ENCODE measurements at regions not wholly inside any gene's neighbourhood (a gene's known extent, or its start where the extent isn't known, plus 50 kb on each side); places are given as distances from the start of the nearest gene placed in this dataset.

DNA sequence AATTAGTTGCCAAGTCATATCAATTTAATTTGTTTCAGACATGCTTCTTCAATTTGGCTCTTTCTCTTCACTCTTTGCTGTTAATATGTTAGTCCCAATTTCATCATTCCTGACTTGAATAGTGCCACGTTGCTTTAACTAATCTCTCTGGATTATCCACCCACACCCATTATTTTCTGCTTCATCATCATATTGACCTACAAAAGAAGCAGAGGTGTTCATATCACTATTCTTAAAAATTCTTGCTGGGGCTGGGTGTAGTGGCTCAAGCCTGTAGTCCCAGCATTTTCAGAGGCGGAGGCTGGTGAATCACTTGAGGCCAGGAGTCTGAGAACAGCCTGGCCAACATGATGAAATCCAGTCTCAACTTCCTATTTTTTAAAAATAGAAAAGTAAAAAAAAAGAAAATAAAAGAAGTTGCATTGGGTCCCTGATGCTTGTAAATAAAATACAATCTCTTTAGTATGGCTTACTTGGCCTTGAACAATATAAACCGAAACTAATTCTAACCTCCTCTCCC, 65.7 kb upstream of the KCNIP4 start:
- no peak for DNase-seq

DNA sequence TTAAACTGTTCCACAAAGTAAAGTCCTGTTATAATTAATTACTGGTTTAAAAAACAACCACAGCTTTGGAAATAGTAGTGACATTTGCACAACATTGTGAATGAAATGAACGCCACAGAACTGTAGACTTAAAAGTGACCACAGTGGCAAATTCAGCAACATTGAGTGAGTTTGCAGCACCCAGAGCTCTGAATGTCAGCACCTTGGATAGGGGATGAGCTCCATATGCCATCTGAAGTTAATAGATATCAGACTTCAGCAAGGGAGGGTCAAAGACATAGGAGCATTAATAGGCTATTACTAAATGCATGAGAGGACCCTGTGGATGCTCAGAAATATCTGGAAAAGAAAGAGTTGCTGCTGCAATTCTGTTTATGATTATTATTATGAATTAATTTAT, 55.3 kb upstream of the KCNIP4 start:
- DNase-seq: no peak
